ENCODE measurements at regions not wholly inside any gene's neighbourhood (a gene's known extent, or its start where the extent isn't known, plus 50 kb on each side); places are given as distances from the start of the nearest gene placed in this dataset.

DNA sequence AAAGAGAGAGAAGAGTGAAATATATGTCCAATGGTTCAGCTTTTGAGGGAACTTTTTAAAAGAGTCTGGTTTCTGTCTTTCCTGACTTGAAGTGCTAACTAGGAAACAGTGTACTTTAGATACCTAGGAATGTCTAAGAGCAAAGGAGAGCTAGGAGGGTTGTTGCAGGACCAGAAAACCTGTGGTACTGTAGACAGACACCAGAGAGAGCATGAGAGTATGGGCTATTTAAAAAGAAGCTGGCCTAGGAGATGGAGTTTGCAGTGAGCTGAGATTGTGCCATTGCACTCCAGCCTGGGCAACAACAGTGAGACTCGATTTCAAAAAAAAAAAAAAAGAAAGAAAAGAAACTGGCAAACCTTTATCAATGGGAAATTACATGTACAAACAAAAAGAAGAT is 223.9 kb downstream of the FAT4 start:
- no peaks in the 10 kb centered on the region for H3K27me3 ChIP-seq (ENCODE audit: insufficient read depth, insufficient read length)
- no peak overlapping the region for H3K9ac ChIP-seq (ENCODE audit: insufficient read length, low read depth)
- H3K4me1 ChIP-seq (ENCODE audit: insufficient read depth, insufficient read length) = no peaks in the 10 kb centered on the region
- H3K4me3 ChIP-seq (ENCODE audit: insufficient read length, low read depth) = no peak overlapping the region
- no peaks in the 10 kb centered on the region for H3K9me3 ChIP-seq (ENCODE audit: insufficient read depth, low read length)
- DNase-seq (ENCODE audit: low read depth, low spot score) = no peak
- TF ChIP-seq SUZ12 (IDR thresholded peaks at IDR 0.05; ENCODE audit: extremely low read depth, insufficient read depth, insufficient read length) = no peak
- TF ChIP-seq YY1 (IDR thresholded peaks at IDR 0.05; ENCODE audit: insufficient read depth, insufficient read length) = no peak
- TF ChIP-seq ZNF274 (IDR thresholded peaks at IDR 0.05; ENCODE audit: low read depth, low read length) = no peak
- no peaks in the 10 kb centered on the region for H3K36me3 ChIP-seq (ENCODE audit: insufficient read depth, insufficient read length, low read length)

DNA sequence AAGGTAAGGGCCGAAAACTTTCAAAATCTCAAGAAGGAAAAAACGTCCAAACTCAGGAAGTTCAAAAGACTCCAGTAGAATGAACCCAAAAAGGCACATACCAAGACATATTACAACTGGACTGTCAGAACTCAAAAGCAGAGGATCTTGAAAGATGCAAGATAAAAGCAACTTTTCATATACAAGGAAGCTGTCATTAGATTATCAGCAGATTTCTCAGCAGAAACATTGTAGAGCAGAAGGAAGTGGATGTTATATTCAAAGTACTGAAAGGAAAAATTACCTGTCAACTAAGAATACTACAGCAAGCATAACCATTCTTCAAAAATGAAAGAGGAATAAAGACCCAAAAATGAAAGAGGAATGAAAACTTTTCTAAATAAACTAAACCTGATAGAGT is 224.9 kb downstream of the FAT4 start:
- no peak for DNase-seq (ENCODE audit: low read depth, low spot score)
- TF ChIP-seq ZNF274 (IDR thresholded peaks at IDR 0.05; ENCODE audit: low read depth, low read length) (no peak), SUZ12 (IDR thresholded peaks at IDR 0.05; ENCODE audit: extremely low read depth, insufficient read depth, insufficient read length) (no peak), YY1 (IDR thresholded peaks at IDR 0.05; ENCODE audit: insufficient read depth, insufficient read length) (no peak)

DNA sequence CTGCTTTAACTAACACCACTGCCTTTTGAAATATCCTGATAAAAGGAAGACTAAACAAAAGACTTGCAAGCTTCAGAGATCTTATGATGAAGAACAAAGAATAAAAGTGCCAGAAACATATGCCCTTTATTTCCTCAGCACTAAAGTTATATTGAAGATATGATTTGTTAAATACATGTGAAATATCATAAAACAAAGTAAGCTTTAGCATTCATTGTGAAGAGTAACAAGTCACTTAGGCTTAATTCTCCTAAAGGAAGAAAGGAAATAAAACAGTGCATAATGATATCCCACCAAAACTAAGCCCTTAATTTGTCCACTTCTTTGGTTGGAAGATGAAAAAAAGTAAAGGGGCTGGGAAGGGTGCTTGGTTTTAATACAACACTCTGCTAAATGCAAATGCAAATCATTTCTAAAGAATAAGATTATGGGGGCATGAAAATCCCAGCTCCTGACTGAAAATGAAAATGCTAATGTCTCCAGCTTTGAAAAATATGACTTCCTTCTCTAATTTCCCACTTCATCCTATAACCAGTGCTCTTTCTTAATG is 227.2 kb downstream of the FAT4 start:
- Histone ChIP-seq H3K9ac (ENCODE audit: insufficient read length, low read depth) (no peak overlapping the region), H3K4me1 (ENCODE audit: insufficient read depth, insufficient read length) (no peaks in the 10 kb centered on the region), H3K4me3 (ENCODE audit: insufficient read length, low read depth) (no peak overlapping the region), H3K9me3 (ENCODE audit: insufficient read depth, low read length) (no peaks in the 10 kb centered on the region; the same call in 1 of the 2 replicates), H3K36me3 (ENCODE audit: insufficient read depth, insufficient read length, low read length) (no peaks in the 10 kb centered on the region), H3K27me3 (ENCODE audit: insufficient read depth, insufficient read length) (no peaks in the 10 kb centered on the region)
- no peak for DNase-seq (ENCODE audit: low read depth, low spot score)
- TF ChIP-seq ZNF274 (IDR thresholded peaks at IDR 0.05; ENCODE audit: low read depth, low read length) = no peak
- TF ChIP-seq SUZ12 (IDR thresholded peaks at IDR 0.05; ENCODE audit: extremely low read depth, insufficient read depth, insufficient read length) = no peak
- TF ChIP-seq YY1 (IDR thresholded peaks at IDR 0.05; ENCODE audit: insufficient read depth, insufficient read length) = no peak

More for the DNA sequence above, 224.9 kb downstream of the FAT4 start:
- H3K36me3 ChIP-seq (ENCODE audit: insufficient read depth, insufficient read length, low read length) = no peaks in the 10 kb centered on the region
- no peak overlapping the region for H3K4me3 ChIP-seq (ENCODE audit: insufficient read length, low read depth)
- H3K4me1 ChIP-seq (ENCODE audit: insufficient read depth, insufficient read length) = no peaks in the 10 kb centered on the region
- no peak overlapping the region for H3K9ac ChIP-seq (ENCODE audit: insufficient read length, low read depth)
- H3K9me3 ChIP-seq (ENCODE audit: insufficient read depth, low read length) = no peaks in the 10 kb centered on the region
- H3K27me3 ChIP-seq (ENCODE audit: insufficient read depth, insufficient read length) = no peaks in the 10 kb centered on the region

DNA sequence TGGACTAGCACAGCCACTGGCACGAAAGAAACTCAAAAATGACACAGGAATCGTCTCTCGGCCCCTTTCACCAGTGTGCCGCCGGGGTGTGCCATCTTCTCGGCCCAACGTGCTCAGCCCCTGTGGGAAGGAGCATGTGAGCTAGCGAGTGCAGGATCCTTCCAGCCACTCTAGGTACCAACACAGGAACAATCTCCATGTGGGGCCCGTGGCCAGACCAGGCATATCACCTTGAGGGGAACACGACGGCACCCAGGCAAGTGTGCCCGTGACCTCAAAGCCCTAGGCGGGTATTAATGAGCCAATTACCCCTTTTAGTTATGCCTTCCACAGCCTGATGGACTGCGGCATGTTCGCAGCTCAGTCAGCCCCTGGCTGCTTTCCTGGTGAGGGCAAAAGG is 231.5 kb downstream of the FAT4 start:
- DNase-seq (ENCODE audit: low read depth, low spot score) = no peak
- Histone ChIP-seq H3K4me1 (ENCODE audit: insufficient read depth, insufficient read length) (no peaks in the 10 kb centered on the region), H3K9ac (ENCODE audit: insufficient read length, low read depth) (no peak overlapping the region), H3K4me3 (ENCODE audit: insufficient read length, low read depth) (no peak overlapping the region), H3K36me3 (ENCODE audit: insufficient read depth, insufficient read length, low read length) (no peaks in the 10 kb centered on the region), H3K9me3 (ENCODE audit: insufficient read depth, low read length) (no peaks in the 10 kb centered on the region; the same call in 1 of the 2 replicates), H3K27me3 (ENCODE audit: insufficient read depth, insufficient read length) (no peaks in the 10 kb centered on the region)
- TF ChIP-seq ZNF274 (IDR thresholded peaks at IDR 0.05; ENCODE audit: low read depth, low read length) (no peak), SUZ12 (IDR thresholded peaks at IDR 0.05; ENCODE audit: extremely low read depth, insufficient read depth, insufficient read length) (no peak), YY1 (IDR thresholded peaks at IDR 0.05; ENCODE audit: insufficient read depth, insufficient read length) (no peak)

DNA sequence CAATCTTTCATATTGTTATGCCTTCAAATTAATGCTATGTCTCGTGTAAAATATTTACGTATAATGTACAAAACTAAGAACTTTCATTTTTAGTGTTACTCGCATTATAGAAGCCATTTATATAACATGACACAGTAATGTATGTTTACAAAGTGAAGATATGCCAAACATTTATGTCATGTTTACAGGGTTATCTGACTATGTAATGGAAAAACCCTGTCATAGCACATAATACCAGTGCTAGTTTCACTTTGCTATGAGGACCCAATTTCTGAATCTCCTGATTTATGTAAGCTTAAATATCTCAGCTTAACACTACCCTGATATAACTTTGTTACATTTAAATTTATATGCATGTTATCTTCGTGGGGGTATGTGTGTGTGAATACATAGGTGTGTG is 233.1 kb downstream of the FAT4 start:
- Histone ChIP-seq H3K36me3 (ENCODE audit: insufficient read depth, insufficient read length, low read length) (no peaks in the 10 kb centered on the region), H3K4me3 (ENCODE audit: insufficient read length, low read depth) (no peak overlapping the region), H3K27me3 (ENCODE audit: insufficient read depth, insufficient read length) (no peaks in the 10 kb centered on the region), H3K9me3 (ENCODE audit: insufficient read depth, low read length) (no peaks in the 10 kb centered on the region; the same call in 1 of the 2 replicates), H3K4me1 (ENCODE audit: insufficient read depth, insufficient read length) (no peaks in the 10 kb centered on the region), H3K9ac (ENCODE audit: insufficient read length, low read depth) (no peak overlapping the region)
- no peak for DNase-seq (ENCODE audit: low read depth, low spot score)
- no peak for TF ChIP-seq ZNF274 (IDR thresholded peaks at IDR 0.05; ENCODE audit: low read depth, low read length)
- TF ChIP-seq YY1 (IDR thresholded peaks at IDR 0.05; ENCODE audit: insufficient read depth, insufficient read length) = no peak
- TF ChIP-seq SUZ12 (IDR thresholded peaks at IDR 0.05; ENCODE audit: extremely low read depth, insufficient read depth, insufficient read length) = no peak

DNA sequence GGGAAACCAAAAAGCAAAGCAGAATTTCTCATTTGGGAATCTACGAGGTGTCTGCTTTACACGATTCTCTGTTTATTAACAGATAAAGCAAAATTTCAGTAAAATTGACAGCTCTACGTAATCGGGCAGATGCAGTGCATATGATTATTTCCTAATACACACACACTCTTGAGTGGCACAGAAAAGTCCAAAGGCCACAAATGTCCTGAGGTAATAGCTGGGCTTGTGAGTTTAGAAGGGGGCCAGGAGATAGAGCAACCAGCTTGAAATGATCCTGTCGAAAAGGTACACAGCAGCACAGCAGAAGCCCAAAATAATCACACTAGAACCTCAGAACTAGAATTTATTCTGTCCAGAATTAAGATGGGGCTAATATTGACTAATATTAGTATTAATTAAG is 236.0 kb downstream of the FAT4 start:
- Histone ChIP-seq H3K4me3 (ENCODE audit: insufficient read length, low read depth) (no peak overlapping the region), H3K27me3 (ENCODE audit: insufficient read depth, insufficient read length) (no peaks in the 10 kb centered on the region), H3K9me3 (ENCODE audit: insufficient read depth, low read length) (no peaks in the 10 kb centered on the region; the same call in 1 of the 2 replicates), H3K36me3 (ENCODE audit: insufficient read depth, insufficient read length, low read length) (no peaks in the 10 kb centered on the region), H3K4me1 (ENCODE audit: insufficient read depth, insufficient read length) (no peaks in the 10 kb centered on the region), H3K9ac (ENCODE audit: insufficient read length, low read depth) (no peak overlapping the region)
- no peak for DNase-seq (ENCODE audit: low read depth, low spot score)
- TF ChIP-seq ZNF274 (IDR thresholded peaks at IDR 0.05; ENCODE audit: low read depth, low read length) (no peak), SUZ12 (IDR thresholded peaks at IDR 0.05; ENCODE audit: extremely low read depth, insufficient read depth, insufficient read length) (no peak), YY1 (IDR thresholded peaks at IDR 0.05; ENCODE audit: insufficient read depth, insufficient read length) (no peak)

DNA sequence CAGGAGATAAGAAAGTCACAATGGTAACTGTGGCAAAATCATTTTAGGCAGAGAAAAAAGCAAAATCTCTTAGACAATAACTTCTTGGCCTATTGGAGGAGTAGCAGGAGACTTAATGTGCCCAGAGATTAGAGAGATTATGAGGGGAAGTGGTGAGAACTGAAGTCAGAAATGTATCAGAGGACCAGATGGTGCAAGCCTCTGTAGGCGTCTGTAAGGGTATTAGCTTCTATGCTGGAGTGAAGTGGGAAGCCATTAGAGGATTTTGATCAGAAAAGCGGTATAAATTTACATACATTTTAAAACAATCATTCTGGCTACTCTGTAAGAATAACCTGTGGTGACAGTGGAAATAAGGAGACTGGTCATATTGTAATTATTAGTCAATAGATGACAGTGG is 236.7 kb downstream of the FAT4 start:
- Histone ChIP-seq H3K4me1 (ENCODE audit: insufficient read depth, insufficient read length) (no peaks in the 10 kb centered on the region), H3K9ac (ENCODE audit: insufficient read length, low read depth) (no peak overlapping the region), H3K27me3 (ENCODE audit: insufficient read depth, insufficient read length) (no peaks in the 10 kb centered on the region), H3K36me3 (ENCODE audit: insufficient read depth, insufficient read length, low read length) (no peaks in the 10 kb centered on the region), H3K9me3 (ENCODE audit: insufficient read depth, low read length) (no peaks in the 10 kb centered on the region; the same call in 1 of the 2 replicates), H3K4me3 (ENCODE audit: insufficient read length, low read depth) (no peak overlapping the region)
- DNase-seq (ENCODE audit: low read depth, low spot score) = no peak
- TF ChIP-seq YY1 (IDR thresholded peaks at IDR 0.05; ENCODE audit: insufficient read depth, insufficient read length) = no peak
- TF ChIP-seq SUZ12 (IDR thresholded peaks at IDR 0.05; ENCODE audit: extremely low read depth, insufficient read depth, insufficient read length) = no peak
- no peak for TF ChIP-seq ZNF274 (IDR thresholded peaks at IDR 0.05; ENCODE audit: low read depth, low read length)
